ENCODE measurements at regions not wholly inside any gene's neighbourhood (a gene's known extent, or its start where the extent isn't known, plus 50 kb on each side); places are given as distances from the start of the nearest gene placed in this dataset.

GRCh38 chr10:6757158-6757557 is 177.1 kb upstream of the PRKCQ start:
- TF ChIP-seq CTCF (IDR thresholded peaks at IDR 0.05) (no peak), POLR2A (IDR thresholded peaks at IDR 0.05) (no peak)
